GM12874 (cell line): ENCODE measurements at regions not wholly inside any gene's neighbourhood (a gene's known extent, or its start where the extent isn't known, plus 50 kb on each side); places are given as distances from the start of the nearest gene placed in this dataset.

Source experiments
- CTCF ChIP-seq: IDR thresholded peaks from 2 replicates; pipeline ENCODE4 v1.5.1; 2011; ENCODE audit warnings: low read depth, mild to moderate bottlenecking, control low read depth, low read length, moderate library complexity; ENCODE audit not compliant: insufficient read depth

- TF ChIP-seq CTCF, result no peak
Observed at GRCh38 chr2:142723236-142723635, 154.2 kb upstream of the KYNU start.

DNA sequence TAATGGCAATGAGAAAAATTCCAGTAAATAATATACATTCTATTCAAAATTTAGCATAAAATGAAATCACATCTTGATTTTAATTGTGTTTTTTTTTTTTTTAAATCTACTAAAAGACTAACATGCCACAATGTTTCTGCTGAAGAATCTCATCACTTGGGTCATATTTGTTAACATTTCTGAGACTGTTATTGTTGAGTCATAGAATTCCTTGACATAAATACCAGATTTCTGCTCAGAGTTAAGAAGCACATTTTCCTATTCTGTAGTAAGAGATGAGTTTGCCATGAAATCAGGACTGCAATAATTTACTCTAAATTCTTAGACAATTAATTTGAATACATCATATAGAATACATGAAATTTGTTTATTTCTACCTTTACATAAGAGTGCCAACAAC is 154.9 kb upstream of the KYNU start:
- no peak for TF ChIP-seq CTCF

DNA sequence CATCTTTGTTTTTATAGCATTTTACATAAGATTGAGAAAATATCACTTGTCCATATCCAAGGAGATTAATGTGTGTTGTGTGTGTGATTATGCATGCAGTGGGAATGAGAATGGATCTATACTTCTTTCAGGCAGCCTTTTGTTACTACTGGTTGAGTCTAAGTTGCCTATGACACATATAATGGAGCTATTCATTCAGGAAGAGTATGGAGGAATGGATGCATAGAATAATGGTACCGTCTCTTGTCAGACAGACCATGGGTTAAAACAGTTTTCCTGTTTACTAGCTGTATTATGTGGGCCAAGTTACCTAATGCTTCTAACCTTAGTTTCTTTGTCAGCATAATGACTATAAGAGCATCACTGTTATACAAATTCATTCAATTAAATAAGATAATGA is 155.4 kb upstream of the KYNU start:
- TF ChIP-seq CTCF, result no peak

DNA sequence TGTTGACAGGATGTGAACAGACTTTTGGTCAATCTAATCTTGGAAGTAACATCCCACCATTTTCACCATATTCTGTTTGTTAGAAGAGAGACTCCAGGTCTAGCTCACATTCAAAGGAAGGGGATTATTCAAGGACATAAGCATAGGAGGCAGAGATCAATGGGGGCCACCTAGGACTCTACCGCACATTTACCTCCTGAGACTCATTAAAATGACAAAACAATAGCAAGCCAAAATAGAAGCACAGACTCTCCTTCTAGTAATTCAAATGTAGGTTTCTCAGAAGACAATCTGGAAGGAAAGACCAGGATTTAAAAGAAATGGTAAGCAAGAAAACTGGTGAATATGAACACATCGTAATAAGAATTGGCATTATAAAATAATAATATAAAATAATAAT is 156.4 kb upstream of the KYNU start:
- no peak for TF ChIP-seq CTCF

DNA sequence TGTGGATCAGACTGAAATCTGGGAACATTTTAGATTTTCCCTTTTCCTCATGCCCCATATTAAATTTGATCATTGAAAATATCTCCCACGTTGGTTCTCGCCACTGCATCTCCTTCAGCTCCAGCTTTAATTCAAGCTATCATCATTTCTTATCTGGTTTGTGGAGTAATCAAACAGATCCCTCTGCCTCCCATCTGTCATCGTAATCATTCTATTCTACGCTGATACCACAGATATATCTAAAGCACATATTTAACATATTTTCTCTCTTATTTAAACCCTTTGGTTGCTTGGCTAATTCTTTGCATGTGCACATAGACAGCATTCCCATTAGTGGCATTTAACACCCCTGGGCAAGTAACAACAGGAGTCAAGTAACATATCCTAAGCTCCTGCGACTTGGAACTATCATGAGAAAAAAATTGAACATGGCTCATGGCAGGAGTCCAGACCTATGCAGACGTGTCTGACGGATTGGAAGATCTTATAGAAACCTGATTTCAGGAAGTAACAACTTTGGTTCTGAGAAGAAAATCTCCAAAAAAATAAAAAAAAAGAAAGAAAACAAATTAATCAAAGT is 158.8 kb upstream of the KYNU start:
- no peak for TF ChIP-seq CTCF

GRCh38 chr2:142716463-142717242 is 160.8 kb upstream of the KYNU start:
- TF ChIP-seq CTCF, result no peak

DNA sequence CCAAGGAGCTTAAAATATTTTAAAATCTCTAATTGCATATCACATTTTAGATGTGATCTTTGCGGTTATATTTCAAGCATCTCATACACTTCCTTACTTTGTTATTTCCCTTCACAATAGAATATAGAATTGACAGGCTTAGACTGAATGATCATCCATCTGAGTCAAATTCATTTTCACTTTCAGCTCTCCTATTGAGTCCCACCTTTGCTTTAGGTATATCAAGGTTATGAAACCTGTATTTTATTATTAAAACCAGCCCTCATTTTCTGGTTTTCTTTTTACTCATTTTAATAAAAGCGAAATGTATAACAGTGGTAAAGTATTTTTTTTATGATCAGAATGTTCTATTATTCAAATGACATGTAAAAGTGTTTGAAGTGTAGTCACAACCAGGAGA is 162.9 kb upstream of the KYNU start:
- TF ChIP-seq CTCF, result no peak
